PC-9 (cell line): ENCODE measurements at regions not wholly inside any gene's neighbourhood (a gene's known extent, or its start where the extent isn't known, plus 50 kb on each side); places are given as distances from the start of the nearest gene placed in this dataset.

Source experiments
- EZH2 ChIP-seq: fragments of 200-600 bp; sonication (generic); IDR thresholded peaks from 2 replicates; pipeline ENCODE4 v1.8.0; 2017; ENCODE audit warnings: antibody characterized with exemption, low read depth
- TF ChIP-seq, protein P1 (sequence below): fragments of 200-600 bp; sonication (generic); conservative IDR thresholded peaks from 2 replicates; pipeline ENCODE4 v1.6.1; 2017; ENCODE audit warnings: mixed run types, antibody characterized with exemption, mild to moderate bottlenecking, moderate library complexity

DNA sequence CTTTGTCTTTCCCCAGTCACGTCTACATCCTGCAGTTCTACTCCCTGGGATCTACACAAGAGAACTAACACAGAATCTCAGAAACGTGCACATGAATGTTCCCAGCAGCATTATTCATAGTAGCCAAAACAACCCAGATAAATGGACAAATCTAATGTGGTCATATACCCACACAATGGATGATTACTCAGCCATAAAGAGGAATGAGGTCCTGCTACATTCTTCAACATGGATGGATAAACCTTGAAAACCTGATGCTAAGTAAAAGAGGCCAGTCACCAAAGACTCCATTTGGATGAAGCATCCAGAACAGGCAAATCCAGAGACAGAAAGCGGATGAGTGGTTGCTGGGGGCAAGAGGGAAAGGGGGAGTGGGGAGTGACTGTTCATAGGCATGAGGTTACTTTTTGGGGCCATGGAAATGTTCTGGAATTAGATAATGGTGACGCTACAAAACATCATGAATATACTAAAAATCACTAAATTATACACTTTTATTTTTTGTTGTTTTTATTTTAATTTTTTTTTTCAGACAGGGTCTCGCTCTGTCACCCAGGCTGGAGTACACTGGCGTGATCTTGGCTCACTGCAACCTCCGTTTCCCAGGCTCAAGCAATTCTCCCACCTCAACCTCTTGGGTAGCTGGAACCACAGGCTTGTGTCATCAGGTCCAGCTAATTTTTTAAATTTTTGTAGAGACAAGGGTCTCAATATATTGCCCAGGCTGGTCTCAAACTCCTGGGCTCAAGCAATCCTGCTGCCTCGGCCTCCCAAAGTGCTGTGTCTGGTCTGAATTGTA lies 50.8 kb upstream of the DSN1 start:
- TF ChIP-seq, protein P1, sequence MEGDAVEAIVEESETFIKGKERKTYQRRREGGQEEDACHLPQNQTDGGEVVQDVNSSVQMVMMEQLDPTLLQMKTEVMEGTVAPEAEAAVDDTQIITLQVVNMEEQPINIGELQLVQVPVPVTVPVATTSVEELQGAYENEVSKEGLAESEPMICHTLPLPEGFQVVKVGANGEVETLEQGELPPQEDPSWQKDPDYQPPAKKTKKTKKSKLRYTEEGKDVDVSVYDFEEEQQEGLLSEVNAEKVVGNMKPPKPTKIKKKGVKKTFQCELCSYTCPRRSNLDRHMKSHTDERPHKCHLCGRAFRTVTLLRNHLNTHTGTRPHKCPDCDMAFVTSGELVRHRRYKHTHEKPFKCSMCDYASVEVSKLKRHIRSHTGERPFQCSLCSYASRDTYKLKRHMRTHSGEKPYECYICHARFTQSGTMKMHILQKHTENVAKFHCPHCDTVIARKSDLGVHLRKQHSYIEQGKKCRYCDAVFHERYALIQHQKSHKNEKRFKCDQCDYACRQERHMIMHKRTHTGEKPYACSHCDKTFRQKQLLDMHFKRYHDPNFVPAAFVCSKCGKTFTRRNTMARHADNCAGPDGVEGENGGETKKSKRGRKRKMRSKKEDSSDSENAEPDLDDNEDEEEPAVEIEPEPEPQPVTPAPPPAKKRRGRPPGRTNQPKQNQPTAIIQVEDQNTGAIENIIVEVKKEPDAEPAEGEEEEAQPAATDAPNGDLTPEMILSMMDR = no peak
- no peak for TF ChIP-seq EZH2
